ENCODE measurements at regions not wholly inside any gene's neighbourhood (a gene's known extent, or its start where the extent isn't known, plus 50 kb on each side); places are given as distances from the start of the nearest gene placed in this dataset.
"Not testable (repeated sequence)": the region's sequence is repeated elsewhere in the genome, so short reads cannot be mapped to it uniquely, and the experiment has no call there.

- ATAC-seq (ENCODE audit: low FRiP score in 2 of 2): no peak
- no peak for DNase-seq
- TF ChIP-seq CTCF (IDR thresholded peaks at IDR 0.05) (no peak), EP300 (IDR thresholded peaks at IDR 0.05) (no peak), POLR2A (IDR thresholded peaks at IDR 0.05) (no peak), POLR2AphosphoS5 (IDR thresholded peaks at IDR 0.05) (no peak)
- WGBS, 2 donors: 88 to 91% methylated on average over 2 of the region's 2 CpGs
- Histone ChIP-seq H3K27ac (no peak overlapping the region), H3K4me1 (no peaks in the 10 kb centered on the region), H3K27me3 (no peaks in the 10 kb centered on the region), H3K4me3 (no peak overlapping the region), H3K9me3 (no peaks in the 10 kb centered on the region), H3K36me3 (no peaks in the 10 kb centered on the region)
Observed at GRCh38 chr6:48951917-48952316, 511.1 kb downstream of the MMUT start.

- H3K27ac ChIP-seq; H3K4me3 ChIP-seq; DNase-seq; H3K4me1 ChIP-seq; H3K9me3 ChIP-seq; H3K27me3 ChIP-seq; H3K36me3 ChIP-seq; ATAC-seq (ENCODE audit: low FRiP score in 2 of 2): not testable (repeated sequence)
- 75 to 85% methylated on average over 4 of the region's 4 CpGs for WGBS, 2 donors
Observed at GRCh38 chr6:48944276-48944675, 518.8 kb downstream of the MMUT start.

- H3K4me3 ChIP-seq: no peak overlapping the region
- no peaks in the 10 kb centered on the region for H3K27me3 ChIP-seq
- no peaks in the 10 kb centered on the region for H3K4me1 ChIP-seq
- DNase-seq (no peak), ATAC-seq (ENCODE audit: low FRiP score in 2 of 2) (no peak)
- H3K27ac ChIP-seq: no peak overlapping the region
- TF ChIP-seq EP300 (IDR thresholded peaks at IDR 0.05) (no peak), CTCF (IDR thresholded peaks at IDR 0.05) (no peak), POLR2A (IDR thresholded peaks at IDR 0.05) (no peak), POLR2AphosphoS5 (IDR thresholded peaks at IDR 0.05) (no peak)
- no peaks in the 10 kb centered on the region for H3K36me3 ChIP-seq
- peaks cover 0 to 10% (median 0%) of the 10 kb centered on the region in 4 donors for H3K9me3 ChIP-seq
Observed at GRCh38 chr6:48933136-48933535, 529.9 kb downstream of the MMUT start.

DNA sequence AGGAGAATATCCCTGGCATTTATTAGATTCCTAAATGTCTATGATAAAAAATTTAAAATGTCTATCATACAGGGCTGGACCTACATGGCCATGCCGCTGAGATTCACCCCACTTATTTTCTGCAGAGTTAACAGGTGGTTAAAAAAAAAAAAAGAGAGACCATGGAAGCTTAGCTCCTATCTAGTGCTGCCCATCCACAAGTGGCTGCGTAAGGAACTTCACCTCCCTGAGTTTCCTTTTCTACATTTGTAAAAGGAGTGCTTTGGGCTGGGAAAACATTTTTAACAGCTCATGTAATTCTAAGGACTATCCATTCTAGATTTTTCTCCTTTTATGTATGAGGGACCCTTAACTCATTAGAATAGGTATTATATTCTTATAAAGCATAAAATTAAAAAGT, 534.1 kb downstream of the MMUT start:
- H3K36me3 ChIP-seq: no peaks in the 10 kb centered on the region
- 62 to 65% methylated on average over 2 of the region's 2 CpGs for whole genome bisulfite sequencing, 2 donors
- no peaks in the 10 kb centered on the region for H3K4me1 ChIP-seq
- H3K4me3 ChIP-seq: no peak overlapping the region
- H3K27me3 ChIP-seq: no peaks in the 10 kb centered on the region
- H3K9me3 ChIP-seq: no peaks in the 10 kb centered on the region
- DNase-seq: no peak
- no peak for ATAC-seq (ENCODE audit: low FRiP score in 2 of 2)
- TF ChIP-seq CTCF (IDR thresholded peaks at IDR 0.05) (no peak), EP300 (IDR thresholded peaks at IDR 0.05) (no peak), POLR2A (IDR thresholded peaks at IDR 0.05) (no peak), POLR2AphosphoS5 (IDR thresholded peaks at IDR 0.05) (no peak)
- no peak overlapping the region for H3K27ac ChIP-seq

DNA sequence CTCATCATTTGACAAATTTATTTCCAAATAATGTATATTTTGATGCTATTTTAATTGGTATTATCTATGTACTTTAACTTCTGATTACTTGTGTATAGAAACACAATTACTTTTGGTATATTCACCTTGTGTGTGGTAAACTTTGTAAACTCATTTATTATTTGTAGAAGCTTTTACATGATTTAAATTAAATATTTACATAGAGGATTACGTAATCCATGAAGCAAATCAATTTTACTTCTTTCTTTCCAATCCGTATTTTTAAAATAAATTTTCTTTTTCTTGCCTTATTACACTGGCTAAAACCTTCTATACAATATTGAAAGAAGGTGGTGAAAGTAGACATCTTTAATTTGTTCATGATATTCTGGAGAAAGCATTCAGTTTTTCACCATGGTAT, 540.2 kb downstream of the MMUT start:
- no peak for DNase-seq
- Histone ChIP-seq H3K27me3 (no peaks in the 10 kb centered on the region), H3K36me3 (no peaks in the 10 kb centered on the region), H3K4me3 (no peak overlapping the region), H3K4me1 (no peaks in the 10 kb centered on the region), H3K27ac (no peak overlapping the region), H3K9me3 (no peaks in the 10 kb centered on the region)
- WGBS, 2 donors: 29 to 76% methylated on average over 2 of the region's 2 CpGs
- TF ChIP-seq POLR2AphosphoS5 (IDR thresholded peaks at IDR 0.05) (no peak), EP300 (IDR thresholded peaks at IDR 0.05) (no peak), CTCF (IDR thresholded peaks at IDR 0.05) (no peak), POLR2A (IDR thresholded peaks at IDR 0.05) (no peak)
- ATAC-seq (ENCODE audit: low FRiP score in 2 of 2): no peak
